C4-2B (cell line): ENCODE measurements at regions not wholly inside any gene's neighbourhood (a gene's known extent, or its start where the extent isn't known, plus 50 kb on each side); places are given as distances from the start of the nearest gene placed in this dataset.

ENCODE experiments used
- CTCF ChIP-seq: fragments of 450-650 bp; conservative IDR thresholded peaks from 2 replicates; pipeline ENCODE4 v1.5.1; 2017; ENCODE audit warnings: mild to moderate bottlenecking
- ZFX ChIP-seq: fragments of 450-650 bp; IDR thresholded peaks from 2 replicates; pipeline ENCODE4 v1.6.1; 2017

GRCh38 chr3:117427081-117427480, 717.5 kb downstream of the TUSC7 start:
- no peak for TF ChIP-seq CTCF
- no peak for TF ChIP-seq ZFX
